Osteocyte (in vitro differentiated cells): ENCODE measurements at regions not wholly inside any gene's neighbourhood (a gene's known extent, or its start where the extent isn't known, plus 50 kb on each side); places are given as distances from the start of the nearest gene placed in this dataset.

ENCODE experiments used
- DNase-seq: peaks from one replicate; pipeline ENCODE4 v3.0.0; 2021; ENCODE audit warnings: mixed read lengths; ENCODE audit not compliant: unreplicated experiment; ENCODE audit errors: extremely low spot score
- H3K27ac Mint-ChIP-seq: one replicate; pipeline ENCODE4 v1.8.0; 2021; ENCODE audit warnings: mild to moderate bottlenecking, mixed read lengths; ENCODE audit not compliant: unreplicated experiment
- H3K27me3 Mint-ChIP-seq: one replicate; pipeline ENCODE4 v1.8.0; 2021; ENCODE audit warnings: mixed read lengths; ENCODE audit not compliant: unreplicated experiment
- H3K36me3 Mint-ChIP-seq: one replicate; pipeline ENCODE4 v1.8.0; 2021; ENCODE audit warnings: mixed read lengths; ENCODE audit not compliant: unreplicated experiment
- H3K4me1 Mint-ChIP-seq: one replicate; pipeline ENCODE4 v1.8.0; 2021; ENCODE audit warnings: mixed read lengths; ENCODE audit not compliant: unreplicated experiment
- H3K4me3 Mint-ChIP-seq: one replicate; pipeline ENCODE4 v1.8.0; 2021; ENCODE audit warnings: mild to moderate bottlenecking, moderate library complexity, mixed read lengths; ENCODE audit not compliant: unreplicated experiment
- H3K9me3 Mint-ChIP-seq: one replicate; pipeline ENCODE4 v1.8.0; 2021; ENCODE audit warnings: mixed read lengths; ENCODE audit not compliant: unreplicated experiment
- TF ChIP-seq, protein P1 (sequence below): fragments of 200-600 bp; sonication (generic); IDR thresholded peaks from 2 replicates; pipeline ENCODE4 v1.5.0; 2021; ENCODE audit warnings: antibody characterized with exemption, mild to moderate bottlenecking, moderate library complexity

DNA sequence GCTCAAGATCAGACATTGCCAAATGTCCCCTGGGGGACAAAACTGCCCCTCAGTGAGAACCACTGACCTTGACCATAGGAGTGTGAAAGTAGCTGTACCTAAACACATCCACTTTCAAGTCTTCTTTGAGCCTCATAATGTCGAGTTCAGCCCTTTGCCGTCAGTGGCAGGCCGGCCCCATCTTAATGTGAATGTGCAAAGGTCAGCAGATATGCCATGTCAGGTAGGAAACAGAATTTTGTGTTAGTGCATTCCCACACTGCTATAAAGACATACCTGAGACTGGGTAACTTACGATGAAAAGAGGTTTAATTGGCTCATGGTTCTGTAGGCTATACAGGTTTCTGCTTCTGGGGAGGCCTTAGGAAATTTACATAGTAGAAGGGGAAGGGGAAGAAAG, 95.1 kb upstream of the PIRT start:
- TF ChIP-seq, protein P1, sequence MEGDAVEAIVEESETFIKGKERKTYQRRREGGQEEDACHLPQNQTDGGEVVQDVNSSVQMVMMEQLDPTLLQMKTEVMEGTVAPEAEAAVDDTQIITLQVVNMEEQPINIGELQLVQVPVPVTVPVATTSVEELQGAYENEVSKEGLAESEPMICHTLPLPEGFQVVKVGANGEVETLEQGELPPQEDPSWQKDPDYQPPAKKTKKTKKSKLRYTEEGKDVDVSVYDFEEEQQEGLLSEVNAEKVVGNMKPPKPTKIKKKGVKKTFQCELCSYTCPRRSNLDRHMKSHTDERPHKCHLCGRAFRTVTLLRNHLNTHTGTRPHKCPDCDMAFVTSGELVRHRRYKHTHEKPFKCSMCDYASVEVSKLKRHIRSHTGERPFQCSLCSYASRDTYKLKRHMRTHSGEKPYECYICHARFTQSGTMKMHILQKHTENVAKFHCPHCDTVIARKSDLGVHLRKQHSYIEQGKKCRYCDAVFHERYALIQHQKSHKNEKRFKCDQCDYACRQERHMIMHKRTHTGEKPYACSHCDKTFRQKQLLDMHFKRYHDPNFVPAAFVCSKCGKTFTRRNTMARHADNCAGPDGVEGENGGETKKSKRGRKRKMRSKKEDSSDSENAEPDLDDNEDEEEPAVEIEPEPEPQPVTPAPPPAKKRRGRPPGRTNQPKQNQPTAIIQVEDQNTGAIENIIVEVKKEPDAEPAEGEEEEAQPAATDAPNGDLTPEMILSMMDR = no peak
- Mint-ChIP-seq H3K36me3 (no peaks in the 10 kb centered on the region), H3K4me1 (no peaks in the 10 kb centered on the region)

DNA sequence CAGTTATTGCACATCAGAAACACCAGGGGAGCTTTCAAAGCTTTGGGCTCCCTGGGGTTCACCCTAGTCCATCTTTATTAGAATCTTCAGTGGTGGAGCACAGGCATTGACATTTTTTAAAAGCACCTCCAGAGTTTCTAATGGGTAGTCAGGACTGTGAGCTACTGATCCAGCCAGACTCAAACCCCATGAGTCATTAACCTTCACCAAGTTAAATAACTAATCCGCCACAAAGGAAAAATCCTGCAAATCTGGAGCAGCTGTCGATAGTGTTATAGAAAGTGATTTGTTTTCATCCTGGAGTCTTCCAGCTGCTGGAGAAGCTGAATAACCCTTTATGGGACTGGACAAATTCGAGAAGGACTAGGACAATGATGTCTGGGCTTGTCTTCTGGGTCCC, 93.2 kb upstream of the PIRT start:
- no peak for DNase-seq
- no peaks in the 10 kb centered on the region for H3K36me3 Mint-ChIP-seq
- no peak overlapping the region for H3K27ac Mint-ChIP-seq
- H3K27me3 Mint-ChIP-seq = no peaks in the 10 kb centered on the region
- H3K9me3 Mint-ChIP-seq = peaks cover 38% of the 10 kb centered on the region
- no peaks in the 10 kb centered on the region for H3K4me1 Mint-ChIP-seq
- TF ChIP-seq, protein P1 = no peak
- H3K4me3 Mint-ChIP-seq = no peak overlapping the region

More for the DNA sequence above, 95.1 kb upstream of the PIRT start:
- Mint-ChIP-seq H3K27me3 (no peaks in the 10 kb centered on the region), H3K27ac (no peak overlapping the region), H3K4me3 (no peak overlapping the region), H3K9me3 (peaks cover 39% of the 10 kb centered on the region)
- DNase-seq = no peak

DNA sequence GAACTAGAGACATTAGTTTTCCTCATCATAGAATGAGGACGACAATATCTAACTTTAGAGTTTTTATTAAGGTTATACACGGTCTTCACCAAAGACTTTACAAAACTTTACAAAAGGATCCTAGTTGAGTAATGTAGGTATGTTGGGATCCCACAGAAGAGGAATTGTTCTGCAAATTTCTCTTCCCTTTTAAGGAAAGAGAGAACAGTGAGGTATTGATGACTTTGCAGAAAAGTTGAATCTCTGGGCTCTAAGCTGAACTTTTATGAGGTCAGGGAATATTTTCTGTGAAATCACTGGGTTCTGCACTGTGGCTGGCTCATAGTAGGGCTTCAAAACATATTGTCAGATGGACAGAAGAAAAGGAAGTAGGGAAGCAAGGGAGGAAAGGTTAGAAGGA, 89.8 kb upstream of the PIRT start:
- no peaks in the 10 kb centered on the region for H3K27me3 Mint-ChIP-seq
- no peak overlapping the region for H3K27ac Mint-ChIP-seq
- no peaks in the 10 kb centered on the region for H3K36me3 Mint-ChIP-seq
- no peak for DNase-seq
- no peak overlapping the region for H3K4me3 Mint-ChIP-seq
- TF ChIP-seq, protein P1 = no peak
- H3K4me1 Mint-ChIP-seq = no peaks in the 10 kb centered on the region
- peaks cover 42% of the 10 kb centered on the region for H3K9me3 Mint-ChIP-seq

DNA sequence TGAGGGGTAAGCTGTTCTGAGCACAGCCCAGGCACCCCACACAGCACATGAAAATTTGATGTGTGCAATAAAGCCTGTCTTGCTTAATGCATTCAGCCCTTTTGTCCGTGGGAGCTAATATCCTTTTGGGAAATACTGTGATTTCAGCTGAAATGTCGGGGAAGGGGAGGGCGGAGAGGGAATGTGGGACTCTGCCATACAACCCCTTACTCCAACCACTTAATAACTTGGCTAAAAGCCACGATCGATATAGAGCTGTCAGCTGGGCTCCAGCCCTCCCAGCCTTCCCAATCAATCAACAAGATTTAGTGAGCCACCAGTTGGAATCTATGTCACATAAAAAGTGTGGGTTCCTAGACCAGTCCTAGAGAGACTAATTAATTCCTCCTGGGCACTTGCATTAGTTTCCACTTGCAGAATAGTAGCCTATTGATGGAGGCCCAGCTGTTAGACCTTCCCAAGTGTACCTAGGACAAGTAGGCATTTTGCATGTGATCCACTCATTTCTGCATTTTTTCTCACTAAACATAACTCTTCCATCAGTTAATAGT, 82.7 kb upstream of the PIRT start:
- Mint-ChIP-seq H3K9me3 (peaks cover 57% of the 10 kb centered on the region), H3K4me3 (no peak overlapping the region), H3K27ac (no peak overlapping the region), H3K4me1 (no peaks in the 10 kb centered on the region), H3K36me3 (no peaks in the 10 kb centered on the region), H3K27me3 (no peaks in the 10 kb centered on the region)
- DNase-seq = no peak
- TF ChIP-seq, protein P1 = no peak

DNA sequence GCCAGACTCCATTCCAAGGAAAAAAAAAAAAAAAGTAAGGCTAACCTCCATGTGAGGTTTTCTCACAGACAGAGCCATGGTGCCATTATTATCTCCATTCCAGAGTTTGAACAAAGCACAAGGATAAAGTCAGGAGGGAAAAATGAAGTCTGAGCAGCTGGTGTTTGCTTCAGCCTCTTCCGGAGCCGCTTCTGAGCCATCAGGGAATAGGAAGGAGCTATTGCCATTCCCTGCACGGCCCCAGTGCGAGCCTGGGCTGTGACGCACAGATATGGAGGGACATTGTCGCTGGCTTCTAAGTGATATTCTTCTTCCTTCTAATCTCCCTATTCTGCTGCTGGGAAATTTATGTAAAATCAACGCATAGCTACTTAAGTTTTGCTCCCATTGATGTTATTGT, 69.5 kb upstream of the PIRT start:
- Mint-ChIP-seq H3K27ac (no peak overlapping the region), H3K27me3 (no peaks in the 10 kb centered on the region), H3K4me3 (no peak overlapping the region), H3K9me3 (peaks cover 28% of the 10 kb centered on the region), H3K4me1 (no peaks in the 10 kb centered on the region), H3K36me3 (no peaks in the 10 kb centered on the region)
- DNase-seq = no peak
- TF ChIP-seq, protein P1 = no peak
